ENCODE measurements at regions not wholly inside any gene's neighbourhood (a gene's known extent, or its start where the extent isn't known, plus 50 kb on each side); places are given as distances from the start of the nearest gene placed in this dataset.

GRCh38 chr10:129353101-129353500 is 113.9 kb upstream of the MGMT start:
- Histone ChIP-seq H3K4me3 (ENCODE audit: low read depth, low read length) (no peak overlapping the region), H3K36me3 (ENCODE audit: control insufficient read depth, insufficient read depth, low read length) (no peaks in the 10 kb centered on the region), H3K27me3 (ENCODE audit: control insufficient read depth, insufficient read depth, low read length) (no peaks in the 10 kb centered on the region)
- no peak for DNase-seq (ENCODE audit: low read depth)
- no peak for FAIRE-seq
- TF ChIP-seq CTCF (IDR thresholded peaks at IDR 0.05; ENCODE audit: insufficient read depth, low read length, severe bottlenecking) = no peak

GRCh38 chr10:129360046-129360445 is 107.0 kb upstream of the MGMT start:
- H3K27me3 ChIP-seq (ENCODE audit: control insufficient read depth, insufficient read depth, low read length) = no peaks in the 10 kb centered on the region
- H3K4me3 ChIP-seq (ENCODE audit: low read depth, low read length) = no peak overlapping the region
- no peak for DNase-seq (ENCODE audit: low read depth)
- TF ChIP-seq CTCF (IDR thresholded peaks at IDR 0.05; ENCODE audit: insufficient read depth, low read length, severe bottlenecking) = no peak
- H3K36me3 ChIP-seq (ENCODE audit: control insufficient read depth, insufficient read depth, low read length) = no peaks in the 10 kb centered on the region
- FAIRE-seq = no peak

GRCh38 chr10:129361676-129362376 is 105.2 kb upstream of the MGMT start:
- TF ChIP-seq CTCF (IDR thresholded peaks at IDR 0.05; ENCODE audit: insufficient read depth, low read length, severe bottlenecking) = no peak
- Histone ChIP-seq H3K36me3 (ENCODE audit: control insufficient read depth, insufficient read depth, low read length) (no peaks in the 10 kb centered on the region), H3K4me3 (ENCODE audit: low read depth, low read length) (no peak overlapping the region), H3K27me3 (ENCODE audit: control insufficient read depth, insufficient read depth, low read length) (no peaks in the 10 kb centered on the region)
- FAIRE-seq = no peak
- DNase-seq (ENCODE audit: low read depth) = no peak

- no peaks in the 10 kb centered on the region for H3K27me3 ChIP-seq (ENCODE audit: control insufficient read depth, insufficient read depth, low read length)
- no peak overlapping the region for H3K4me3 ChIP-seq (ENCODE audit: low read depth, low read length)
- no peak for FAIRE-seq
- no peaks in the 10 kb centered on the region for H3K36me3 ChIP-seq (ENCODE audit: control insufficient read depth, insufficient read depth, low read length)
- no peak for DNase-seq (ENCODE audit: low read depth)
- TF ChIP-seq CTCF (IDR thresholded peaks at IDR 0.05; ENCODE audit: insufficient read depth, low read length, severe bottlenecking) = no peak
These were observed 102.1 kb upstream of the MGMT start for GRCh38 chr10:129364949-129365348.

- Histone ChIP-seq H3K36me3 (ENCODE audit: control insufficient read depth, insufficient read depth, low read length) (no peaks in the 10 kb centered on the region), H3K27me3 (ENCODE audit: control insufficient read depth, insufficient read depth, low read length) (no peaks in the 10 kb centered on the region), H3K4me3 (ENCODE audit: low read depth, low read length) (no peak overlapping the region)
- DNase-seq (ENCODE audit: low read depth) = no peak
- no peak for FAIRE-seq
- TF ChIP-seq CTCF (IDR thresholded peaks at IDR 0.05; ENCODE audit: insufficient read depth, low read length, severe bottlenecking) = no peak
These were observed 101.2 kb upstream of the MGMT start for GRCh38 chr10:129365767-129366402.

Measured in bronchial epithelial cell (primary cell).